ENCODE measurements at regions not wholly inside any gene's neighbourhood (a gene's known extent, or its start where the extent isn't known, plus 50 kb on each side); places are given as distances from the start of the nearest gene placed in this dataset.
"Not testable (repeated sequence)": the region's sequence is repeated elsewhere in the genome, so short reads cannot be mapped to it uniquely, and the experiment has no call there.

GRCh38 chr2:21194147-21194546 is 70.4 kb downstream of the TDRD15 start:
- no peak for DNase-seq (ENCODE audit: low read depth)

- DNase-seq (ENCODE audit: low read depth), result no peak
These were observed 71.1 kb downstream of the TDRD15 start for GRCh38 chr2:21194858-21195271.

- DNase-seq (ENCODE audit: low read depth), result no peak
These were observed 71.6 kb downstream of the TDRD15 start for GRCh38 chr2:21195326-21195725.

GRCh38 chr2:21198637-21199036 is 74.9 kb downstream of the TDRD15 start:
- no peak for DNase-seq (ENCODE audit: low read depth)

GRCh38 chr2:21203976-21204375 is 80.2 kb downstream of the TDRD15 start:
- no peak for DNase-seq (ENCODE audit: low read depth)

GRCh38 chr2:21214085-21214484 is 90.3 kb downstream of the TDRD15 start:
- not testable (repeated sequence) for DNase-seq (ENCODE audit: low read depth)

GRCh38 chr2:21217442-21217841 is 93.7 kb downstream of the TDRD15 start:
- no peak for DNase-seq (ENCODE audit: low read depth)

GRCh38 chr2:21220930-21221329 is 97.2 kb downstream of the TDRD15 start:
- DNase-seq (ENCODE audit: low read depth), result no peak

GRCh38 chr2:21223618-21224017 is 99.8 kb downstream of the TDRD15 start:
- DNase-seq (ENCODE audit: low read depth), result no peak

GRCh38 chr2:21228041-21228895 is 104.5 kb downstream of the TDRD15 start:
- no peak for DNase-seq (ENCODE audit: low read depth)

- no peak for DNase-seq (ENCODE audit: low read depth)
These were observed 105.5 kb downstream of the TDRD15 start for GRCh38 chr2:21229302-21229701.

GRCh38 chr2:21230140-21230539 is 106.4 kb downstream of the TDRD15 start:
- DNase-seq (ENCODE audit: low read depth), result no peak

- no peak for DNase-seq (ENCODE audit: low read depth)
These were observed 108.2 kb downstream of the TDRD15 start for GRCh38 chr2:21231985-21232384.

- no peak for DNase-seq (ENCODE audit: low read depth)
These were observed 109.4 kb downstream of the TDRD15 start for GRCh38 chr2:21233194-21233593.

GRCh38 chr2:21234001-21234400 is 110.2 kb downstream of the TDRD15 start:
- DNase-seq (ENCODE audit: low read depth), result no peak

GRCh38 chr2:21234464-21235120 is 110.8 kb downstream of the TDRD15 start:
- DNase-seq (ENCODE audit: low read depth), result no peak

- DNase-seq (ENCODE audit: low read depth), result not testable (repeated sequence)
These were observed 116.0 kb downstream of the TDRD15 start for GRCh38 chr2:21239749-21240148.

GRCh38 chr2:21244161-21244560 is 120.4 kb downstream of the TDRD15 start:
- DNase-seq (ENCODE audit: low read depth), result no peak

GRCh38 chr2:21245565-21245964 is 121.8 kb downstream of the TDRD15 start:
- DNase-seq (ENCODE audit: low read depth), result no peak

- DNase-seq (ENCODE audit: low read depth), result no peak
These were observed 125.6 kb downstream of the TDRD15 start for GRCh38 chr2:21249367-21249766.

GRCh38 chr2:21250673-21251072 is 126.9 kb downstream of the TDRD15 start:
- no peak for DNase-seq (ENCODE audit: low read depth)

- DNase-seq (ENCODE audit: low read depth), result no peak
These were observed 127.6 kb downstream of the TDRD15 start for GRCh38 chr2:21251216-21251980.

All from stimulated activated CD8-positive, alpha-beta memory T cell treated with anti-CD3 and anti-CD28 coated beads, Interleukin-15, amount 100 ng/mL, for 24 hours (primary cell).